Lower leg skin (tissue), 3 donors: ENCODE measurements at regions not wholly inside any gene's neighbourhood (a gene's known extent, or its start where the extent isn't known, plus 50 kb on each side); places are given as distances from the start of the nearest gene placed in this dataset.

Source experiments
- CTCF ChIP-seq, 3 donors: fragments of 450-650 bp; IDR thresholded peaks; one replicate each; pipeline ENCODE4 v1.5.1; 2016; ENCODE audit warnings: antibody characterized with exemption in 3 of 3, mild to moderate bottlenecking in 3 of 3, moderate library complexity in 2 of 3
- POLR2A ChIP-seq, 2 donors: fragments of 450-650 bp; IDR thresholded peaks; one replicate each; pipeline ENCODE4 v1.6.1; 2016 to 2017; ENCODE audit warnings: antibody characterized with exemption in 2 of 2, mild to moderate bottlenecking in 1 of 2, moderate library complexity in 1 of 2

GRCh38 chr13:78323848-78324247, 279.5 kb downstream of the POU4F1 start:
- no peak for TF ChIP-seq CTCF (IDR thresholded peaks at IDR 0.05)
- TF ChIP-seq POLR2A (IDR thresholded peaks at IDR 0.05) = no peak
